NCI-H82 treated with DMSO at 0.1 percent for 48 hours (cell line): ENCODE measurements at regions not wholly inside any gene's neighbourhood (a gene's known extent, or its start where the extent isn't known, plus 50 kb on each side); places are given as distances from the start of the nearest gene placed in this dataset.

Experiments used
- DNase-seq: peaks from one replicate; lab custom pipeline; 2025; ENCODE audit not compliant: unreplicated experiment; lab: John Stamatoyannopoulos, UW

DNA sequence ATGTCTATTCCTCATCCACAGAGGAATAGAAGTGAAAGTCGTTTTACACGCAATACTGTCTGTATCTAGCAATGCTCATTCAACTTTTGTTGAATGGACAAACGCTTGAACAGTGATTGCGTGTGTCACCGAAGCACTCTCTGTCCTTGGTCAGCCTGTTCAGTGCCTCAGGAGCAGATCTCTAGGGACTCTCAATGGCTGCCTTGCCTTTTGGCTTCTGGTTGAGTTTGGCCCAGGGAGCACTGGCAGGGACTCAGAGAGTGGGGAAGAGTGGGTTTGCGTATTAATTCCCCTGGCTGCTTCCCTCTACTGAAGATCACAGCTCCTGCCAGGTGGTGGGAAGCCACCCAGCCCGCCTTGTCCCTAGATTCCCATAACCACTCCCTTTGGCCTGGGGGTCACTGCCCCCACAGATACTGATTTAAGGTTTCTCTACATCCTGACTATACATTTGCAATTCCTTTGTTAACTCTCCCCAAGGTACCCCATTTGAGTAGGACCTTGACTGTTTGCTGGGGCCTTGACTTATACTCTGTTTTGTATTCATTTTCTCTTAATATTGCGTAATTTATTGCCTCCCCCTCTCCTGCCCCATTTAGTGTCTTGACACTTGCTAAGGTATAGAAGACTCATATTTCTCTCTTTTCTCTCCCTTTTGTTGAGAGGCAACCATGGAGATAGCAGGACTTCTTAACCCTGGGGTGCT, 61.7 kb upstream of the USP24 start:
- no peak for DNase-seq

DNA sequence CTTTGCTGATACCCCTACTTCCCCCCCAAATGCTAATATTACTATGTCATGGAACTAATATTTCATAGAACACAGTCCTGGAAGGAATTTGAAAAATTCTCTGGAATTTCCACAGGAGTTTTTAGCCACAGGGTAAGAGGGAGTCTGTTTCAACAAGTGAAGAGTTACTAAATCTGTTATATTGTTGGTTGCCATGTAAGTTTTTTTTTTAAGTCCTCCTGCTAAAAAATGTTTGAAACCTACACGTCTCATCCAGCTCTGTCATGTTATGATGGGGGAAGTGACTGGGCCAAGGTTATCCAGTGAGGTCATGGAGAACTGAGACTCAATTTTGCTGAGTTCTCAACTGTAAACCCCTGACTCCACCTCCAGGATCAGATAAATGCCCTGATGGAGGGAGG, 60.8 kb upstream of the USP24 start:
- DNase-seq, result no peak

DNA sequence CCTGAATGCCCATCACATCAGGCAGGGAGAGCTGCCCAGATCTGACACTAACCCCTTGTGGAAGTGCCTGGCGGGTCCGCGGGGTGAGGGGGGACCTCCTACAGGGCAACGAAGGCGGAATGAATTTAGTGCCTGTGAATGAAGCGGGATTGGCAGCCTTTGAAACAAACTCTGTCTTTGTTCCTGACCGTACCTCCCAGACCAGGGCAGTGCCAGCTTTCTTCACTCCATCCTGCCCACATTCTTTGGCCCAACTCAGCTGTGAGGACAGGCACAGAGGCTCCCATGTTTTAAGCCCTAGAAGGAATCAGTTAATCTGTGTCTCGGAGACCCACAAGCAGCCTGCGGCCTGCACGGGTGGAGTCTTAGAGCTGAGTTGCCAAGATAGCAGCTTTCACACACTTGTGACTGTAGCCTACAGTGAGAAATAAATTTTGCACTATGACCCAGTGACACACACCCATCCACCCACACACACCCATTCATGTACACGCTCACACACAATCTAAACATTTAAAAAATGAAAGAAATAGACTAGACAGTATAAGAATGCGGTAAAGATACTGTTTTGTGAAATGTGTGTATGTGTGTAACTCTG, 60.1 kb upstream of the USP24 start:
- no peak for DNase-seq

DNA sequence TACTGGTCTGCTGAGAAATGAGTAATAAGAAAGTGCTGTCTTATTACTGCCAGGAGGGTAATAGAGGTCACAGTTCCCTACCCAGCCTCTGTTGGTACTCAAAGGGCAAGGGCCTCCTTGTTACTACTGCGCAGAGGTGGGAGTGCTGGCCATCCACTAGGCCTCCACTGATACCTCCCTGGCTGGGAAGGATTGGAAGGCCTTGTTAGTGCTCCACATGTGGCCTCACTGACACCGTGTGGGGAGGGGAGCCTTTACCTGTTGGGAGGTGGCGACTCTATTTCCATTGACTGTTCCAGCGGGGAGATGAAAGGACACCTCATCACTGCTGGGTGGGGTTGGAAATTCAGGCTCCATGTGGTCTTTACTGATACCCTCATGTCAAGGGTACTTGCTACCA, 57.8 kb upstream of the USP24 start:
- DNase-seq, result no peak
